Hypothalamus (tissue), 51 donors: ENCODE measurements at regions not wholly inside any gene's neighbourhood (a gene's known extent, or its start where the extent isn't known, plus 50 kb on each side); places are given as distances from the start of the nearest gene placed in this dataset.

Source experiments
- DNase-seq, 51 donors: peaks; one replicate each; lab custom pipeline; 2025; lab: John Stamatoyannopoulos, UW

DNA sequence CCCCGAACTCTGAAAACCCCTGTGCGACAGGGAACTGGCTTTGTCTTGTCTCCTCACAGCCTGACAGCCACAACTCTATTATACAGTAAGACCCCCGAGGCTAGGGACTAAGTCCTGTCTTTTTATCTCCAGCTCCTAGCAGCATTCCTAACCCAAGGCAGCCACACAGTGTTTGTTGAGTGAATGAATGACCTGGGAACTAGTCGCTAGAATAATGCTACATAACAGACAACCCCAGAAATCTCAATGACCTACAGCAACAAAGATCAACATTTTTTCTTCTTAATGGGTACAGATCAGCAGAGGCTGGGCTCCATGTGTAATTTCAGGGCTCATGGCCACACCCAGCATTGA is 71.4 kb upstream of the TNRC6C start:
- DNase-seq, result no peak

DNA sequence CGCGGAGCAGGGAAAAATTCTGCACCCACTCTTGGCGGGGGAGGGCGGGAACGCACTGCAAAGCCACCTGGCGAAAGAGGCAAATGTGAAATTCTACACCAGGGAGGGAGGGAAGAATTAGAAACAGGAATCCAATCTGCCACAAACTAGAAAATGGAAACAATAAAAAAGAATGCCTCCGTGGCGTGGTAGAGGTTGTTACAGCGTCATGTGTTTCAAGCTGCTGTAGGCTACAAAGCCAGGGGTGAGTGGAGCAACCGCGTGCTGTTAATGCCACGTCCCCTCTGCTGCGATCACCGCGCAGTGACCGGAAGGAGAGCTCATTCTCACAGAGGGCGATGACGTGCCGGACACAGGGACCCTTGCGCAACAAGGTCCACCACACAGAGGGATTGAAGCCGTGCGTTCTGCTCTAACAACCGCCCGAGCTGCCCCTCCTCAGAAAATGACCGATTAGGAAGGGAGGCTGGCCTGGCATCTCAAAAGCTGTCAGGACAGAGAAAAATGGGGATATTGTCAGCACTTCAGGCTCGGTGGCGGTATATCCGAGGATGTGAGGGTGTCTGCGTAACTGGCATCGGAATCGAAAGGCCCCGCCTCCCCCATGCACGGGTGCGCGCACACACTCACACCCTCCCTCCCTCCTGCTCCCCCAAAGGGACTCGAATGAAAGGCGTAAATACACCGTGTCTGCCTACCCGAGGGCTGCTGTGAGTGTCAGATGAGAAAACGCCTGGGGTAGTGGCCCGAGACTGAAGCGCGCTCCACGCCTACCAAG is 70.8 kb upstream of the TNRC6C start:
- DNase-seq, result peak in 42 of 51 donors; percentile 20 to 85 (median 59)

DNA sequence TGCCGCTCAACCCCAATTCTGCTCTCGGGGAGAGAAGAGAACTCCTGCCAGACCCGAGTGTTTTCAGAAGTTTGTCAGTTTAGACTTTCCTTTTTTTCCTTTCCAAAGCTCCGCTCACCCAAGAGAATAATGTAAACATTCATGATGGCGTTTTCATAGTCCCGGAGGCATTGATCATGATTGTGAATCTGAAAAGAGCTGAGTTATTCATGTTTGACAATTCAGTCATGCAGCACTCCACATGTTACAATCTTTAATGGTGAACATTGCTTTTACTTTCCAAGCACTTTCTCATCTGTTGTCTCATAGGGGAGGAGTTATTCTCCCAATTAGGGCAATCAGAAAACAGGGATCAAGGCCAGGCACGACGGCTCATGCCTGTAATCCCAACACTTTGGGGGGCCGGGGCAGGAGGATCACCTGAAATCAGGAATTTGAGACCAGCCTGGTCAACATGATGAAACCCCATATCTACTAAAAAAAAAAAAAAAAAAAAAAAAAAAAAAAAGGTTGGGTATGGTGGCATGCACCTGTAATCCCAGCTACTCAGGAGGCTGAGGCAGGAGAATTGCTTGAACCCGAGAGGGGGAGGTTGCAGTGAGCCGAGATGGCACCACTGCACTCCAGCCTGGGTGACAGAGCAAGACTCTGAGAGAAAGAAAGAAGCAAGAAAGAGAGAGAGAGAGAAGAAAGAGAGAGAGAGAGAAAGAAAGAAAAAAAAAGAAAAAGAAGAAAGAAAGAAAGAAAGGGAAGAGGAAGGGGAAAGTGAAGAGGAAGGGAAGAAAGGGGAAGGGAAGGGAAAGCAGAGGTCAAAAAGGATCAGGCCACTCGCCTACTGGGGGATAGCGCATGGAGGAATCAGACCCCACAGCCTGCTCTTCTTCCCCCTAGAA is 70.0 kb upstream of the TNRC6C start:
- DNase-seq, result no peak

DNA sequence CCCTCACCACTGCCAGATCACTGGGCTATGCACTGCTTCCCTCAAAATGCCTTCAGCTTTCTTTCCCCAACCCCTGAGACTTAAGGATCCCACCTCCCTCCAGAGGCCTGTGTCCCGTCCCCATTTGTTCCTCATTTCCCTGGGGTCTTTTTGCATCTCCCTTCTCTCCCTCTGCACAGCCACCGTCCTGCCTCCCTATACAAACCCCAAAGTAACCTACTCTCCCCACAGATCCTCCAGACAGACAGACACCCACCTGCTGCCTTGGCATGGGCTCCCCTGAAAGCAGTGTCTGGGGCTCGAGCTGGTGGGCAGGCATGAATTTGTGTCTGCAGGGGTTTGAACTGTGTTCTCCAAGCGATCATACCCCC is 69.4 kb upstream of the TNRC6C start:
- no peak for DNase-seq

DNA sequence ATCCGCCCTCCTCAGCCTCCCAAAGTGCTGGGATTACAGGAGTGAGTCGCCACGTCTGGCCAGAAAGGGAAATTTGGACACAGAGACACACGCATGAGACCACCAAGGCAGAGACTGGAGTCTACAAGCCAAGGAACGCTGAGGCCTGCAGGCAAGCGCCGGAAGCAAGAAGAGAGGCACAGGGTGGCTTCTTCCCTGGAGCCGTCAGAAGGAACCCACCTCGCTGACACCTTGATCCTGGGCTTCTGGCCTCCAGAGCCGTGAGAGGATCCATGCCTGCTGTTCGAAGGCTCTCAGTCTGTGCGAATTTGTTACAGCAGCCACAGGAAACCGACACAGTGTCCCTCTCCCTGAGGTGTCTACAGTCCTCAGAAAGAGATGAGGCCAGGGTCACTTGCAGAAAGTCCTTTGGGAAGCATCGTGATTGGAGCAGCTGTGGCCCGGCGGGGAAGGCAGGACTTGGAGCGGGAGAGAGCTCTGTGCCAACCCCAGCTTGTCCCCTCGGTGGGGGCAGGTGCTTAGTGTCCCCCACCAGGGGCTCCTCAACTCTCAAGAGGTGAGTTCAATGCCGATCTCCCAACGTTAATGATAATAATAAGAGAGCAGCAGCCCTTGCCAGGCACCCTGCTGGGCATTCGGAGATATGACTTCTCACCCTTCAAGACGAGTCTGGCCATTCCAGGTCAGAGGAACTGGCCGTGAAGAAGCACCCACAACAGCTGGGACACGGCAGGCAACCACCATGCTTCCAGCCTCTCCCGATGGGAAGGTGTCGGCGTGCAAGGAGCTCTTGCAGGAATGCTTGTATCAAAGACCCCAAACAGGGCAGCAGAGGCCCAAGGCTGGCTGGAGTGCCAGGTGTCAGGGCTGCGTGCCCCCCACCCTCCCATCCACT is 68.4 kb upstream of the TNRC6C start:
- no peak for DNase-seq

DNA sequence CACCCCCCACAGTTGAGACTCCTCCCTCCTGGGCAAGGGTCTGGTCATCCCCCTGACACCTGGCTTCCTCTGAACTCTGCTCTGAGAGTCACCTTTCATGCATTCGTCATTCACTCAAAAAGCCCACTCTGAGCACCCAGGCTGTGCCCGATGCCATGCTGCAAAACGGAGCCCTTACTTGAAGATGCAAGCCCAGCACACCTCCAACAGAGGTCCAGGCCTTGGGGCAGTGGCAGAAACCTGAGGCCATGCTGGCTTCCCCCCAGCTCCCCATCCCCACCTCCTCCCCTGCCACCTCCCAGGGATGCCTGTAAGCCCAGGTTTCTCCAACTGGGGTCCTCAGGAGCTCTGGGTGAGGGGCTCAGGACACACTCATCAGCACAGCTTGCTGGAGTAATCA is 67.7 kb upstream of the TNRC6C start:
- no peak for DNase-seq

DNA sequence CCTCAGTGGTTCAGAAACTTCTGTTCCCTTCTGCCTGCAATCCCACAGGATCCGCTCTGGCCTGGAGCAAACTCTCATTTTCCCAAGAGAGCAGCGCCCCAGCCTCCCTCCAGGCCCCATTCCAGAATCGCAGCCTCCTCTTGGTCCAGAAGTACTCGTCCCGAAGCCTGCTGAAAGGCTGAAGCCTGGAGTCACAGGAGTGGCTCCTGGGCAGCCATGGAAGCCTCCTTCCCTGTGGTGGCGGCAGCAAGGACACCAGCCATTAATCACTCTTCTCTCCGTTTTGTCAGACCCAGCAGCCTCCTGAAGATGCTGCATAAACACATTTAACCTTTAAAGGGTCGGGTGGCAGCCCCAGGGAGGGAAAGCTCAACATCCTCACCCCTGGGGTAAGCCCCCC is 66.9 kb upstream of the TNRC6C start:
- no peak for DNase-seq

DNA sequence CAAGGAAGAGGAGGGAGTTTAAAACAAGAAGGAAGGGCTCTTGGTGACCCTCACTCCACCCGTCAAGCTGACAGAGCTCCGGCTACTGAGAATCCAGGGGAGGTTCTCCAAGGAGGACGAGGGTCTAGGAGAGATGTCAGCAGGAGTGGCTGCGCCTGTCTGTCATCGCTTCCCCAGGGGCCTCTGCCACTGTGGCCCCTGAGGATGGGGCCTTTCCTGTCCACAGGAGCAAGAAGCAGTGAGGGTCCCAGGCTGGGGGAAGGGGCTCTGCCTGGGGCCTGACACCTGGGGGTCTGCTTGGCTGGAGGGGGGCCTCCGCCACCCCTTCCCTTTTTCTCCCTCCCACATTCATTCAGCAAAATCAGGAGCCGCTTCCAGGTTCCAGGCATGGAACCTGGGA is 66.5 kb upstream of the TNRC6C start:
- DNase-seq, result no peak

DNA sequence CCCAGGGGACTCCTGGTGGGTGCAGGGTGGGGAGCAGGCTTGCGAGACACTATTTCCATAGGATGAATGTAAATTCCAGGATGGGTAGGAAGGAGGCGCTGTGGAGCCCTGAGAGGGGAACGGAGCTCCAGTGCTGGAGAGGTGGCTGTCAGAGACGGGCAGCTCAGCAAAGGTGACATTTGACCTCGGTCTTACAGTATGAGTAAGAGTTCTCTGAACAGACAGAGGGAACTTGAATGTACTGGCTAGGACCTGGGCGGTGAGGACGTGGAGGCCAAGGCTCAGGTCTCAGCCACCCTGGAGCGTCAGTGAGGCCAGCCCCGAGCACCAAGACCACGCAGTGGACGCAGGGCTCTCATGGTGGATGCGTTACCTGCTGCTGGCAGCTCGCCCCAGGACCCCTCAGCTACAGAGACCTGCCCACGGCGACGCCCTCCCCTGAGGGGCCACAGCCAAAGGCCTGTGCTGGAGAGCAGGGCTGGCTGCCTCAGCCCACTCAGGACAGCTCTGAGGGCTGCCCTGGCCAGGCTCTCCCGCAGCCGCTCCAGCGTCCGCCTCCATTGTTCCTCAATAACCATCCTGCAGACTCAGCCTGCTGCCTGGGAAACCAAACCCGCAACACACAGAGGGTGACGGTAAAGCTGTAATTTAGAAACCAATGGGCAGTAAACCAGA is 65.9 kb upstream of the TNRC6C start:
- DNase-seq, result peak in 1 of 51 donors; percentile 23

DNA sequence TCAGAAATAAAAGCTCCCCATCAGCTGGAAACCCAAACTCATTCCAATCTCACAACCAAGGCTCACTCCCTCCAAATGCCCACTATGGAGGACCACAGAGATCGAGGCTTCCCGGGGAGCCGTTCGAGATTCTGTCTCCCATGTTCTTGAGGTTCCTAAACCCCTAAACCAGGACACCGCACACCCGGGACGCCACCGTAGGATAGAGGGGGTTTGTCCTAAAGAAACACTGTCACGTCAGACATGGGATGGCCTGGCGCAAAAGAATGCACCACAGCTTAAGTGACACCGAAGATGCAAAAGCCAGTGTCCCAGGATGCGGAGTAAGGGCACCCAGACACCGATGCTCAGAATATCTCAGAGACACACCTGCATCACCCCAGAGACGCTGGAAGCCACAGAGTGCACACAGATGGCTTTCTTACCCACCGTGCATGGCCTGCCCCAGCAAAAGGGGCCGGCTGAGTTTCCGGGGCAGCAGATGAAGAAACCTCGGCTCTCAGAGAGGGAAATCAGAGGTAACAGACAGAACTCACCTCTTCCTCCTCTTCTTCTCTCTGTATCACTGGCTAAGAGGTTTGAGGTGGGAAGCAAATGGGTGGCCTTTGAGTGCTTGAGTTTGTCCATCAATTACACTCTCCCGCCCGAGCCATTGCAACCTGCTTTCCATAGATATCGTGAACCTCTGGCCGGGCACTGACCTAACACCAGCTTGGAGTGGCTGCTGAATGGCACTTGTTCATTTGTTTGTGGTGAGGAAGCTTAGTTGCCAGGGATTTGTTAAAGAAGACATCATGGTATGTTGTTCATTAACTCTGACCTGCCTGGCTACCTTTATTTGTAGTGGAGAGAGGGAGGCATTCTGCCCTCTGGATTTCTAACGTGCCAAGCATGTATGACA is 65.1 kb upstream of the TNRC6C start:
- DNase-seq, result no peak

DNA sequence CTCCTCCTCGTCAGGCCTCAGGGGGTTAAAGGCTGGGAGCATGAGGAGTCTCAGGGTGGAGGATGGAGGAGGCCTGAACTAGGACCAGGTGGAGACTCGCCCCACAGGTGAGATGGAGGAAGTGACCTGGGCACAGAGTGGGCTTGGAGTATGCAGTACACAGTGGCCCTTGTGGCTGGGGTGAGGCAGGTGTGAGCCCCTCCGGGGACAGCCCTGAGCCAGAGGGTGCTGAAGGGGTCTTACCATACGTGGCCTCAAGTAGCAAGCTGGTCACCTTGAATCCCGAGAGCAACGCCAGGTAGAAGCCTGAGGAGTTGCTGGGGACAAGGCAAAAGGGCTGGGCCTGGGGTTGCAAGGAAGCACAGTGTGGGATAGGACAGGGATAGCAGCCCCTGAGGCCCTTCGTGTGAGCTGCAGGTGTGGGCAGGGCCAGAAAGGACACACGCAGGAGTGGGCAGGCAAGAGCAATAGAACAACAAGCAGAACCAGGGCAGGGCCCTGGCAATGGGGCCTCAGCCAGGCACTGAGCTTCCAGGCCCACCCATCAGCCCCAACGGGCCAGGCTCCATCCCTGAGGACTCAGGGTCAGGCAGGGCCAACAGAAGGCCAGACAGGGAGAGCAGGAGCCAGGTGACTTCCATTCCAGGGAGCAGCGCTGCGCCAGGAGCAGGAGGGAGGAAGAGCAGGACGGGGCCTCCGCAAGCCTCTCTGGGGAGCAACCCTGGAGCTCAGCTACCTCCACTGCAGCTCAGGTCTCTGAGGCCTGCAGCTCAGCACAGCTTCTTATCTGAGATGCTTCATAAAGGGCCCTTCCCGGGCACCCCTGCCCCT is 64.2 kb upstream of the TNRC6C start:
- no peak for DNase-seq

DNA sequence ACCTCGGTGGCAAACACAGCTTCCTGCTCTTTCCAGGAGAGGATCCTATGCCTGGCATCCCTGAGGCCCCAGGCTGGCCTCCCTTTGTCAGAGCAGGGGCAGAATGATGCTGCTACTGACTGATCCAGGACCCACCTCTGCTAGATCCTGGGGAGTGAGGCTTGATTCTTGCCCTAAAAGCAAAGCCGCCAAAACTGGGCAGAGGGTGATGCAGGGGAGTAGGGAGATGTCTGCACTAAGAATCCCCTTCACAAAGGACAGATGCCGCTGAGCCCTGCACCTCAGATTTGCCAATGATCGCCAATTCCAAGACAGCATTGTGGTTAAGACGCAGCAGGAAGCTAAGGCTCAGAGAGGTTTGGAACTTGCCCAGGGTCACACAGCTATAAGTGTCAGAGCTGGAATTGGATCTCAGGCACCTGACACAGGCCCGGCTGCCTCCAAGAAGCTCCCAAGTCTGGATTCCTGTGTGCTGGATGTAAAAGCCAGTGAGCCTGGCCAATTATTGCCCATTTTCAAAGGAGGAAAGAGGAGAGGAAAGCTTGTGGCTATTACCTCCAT is 60.7 kb upstream of the TNRC6C start:
- DNase-seq, result no peak

DNA sequence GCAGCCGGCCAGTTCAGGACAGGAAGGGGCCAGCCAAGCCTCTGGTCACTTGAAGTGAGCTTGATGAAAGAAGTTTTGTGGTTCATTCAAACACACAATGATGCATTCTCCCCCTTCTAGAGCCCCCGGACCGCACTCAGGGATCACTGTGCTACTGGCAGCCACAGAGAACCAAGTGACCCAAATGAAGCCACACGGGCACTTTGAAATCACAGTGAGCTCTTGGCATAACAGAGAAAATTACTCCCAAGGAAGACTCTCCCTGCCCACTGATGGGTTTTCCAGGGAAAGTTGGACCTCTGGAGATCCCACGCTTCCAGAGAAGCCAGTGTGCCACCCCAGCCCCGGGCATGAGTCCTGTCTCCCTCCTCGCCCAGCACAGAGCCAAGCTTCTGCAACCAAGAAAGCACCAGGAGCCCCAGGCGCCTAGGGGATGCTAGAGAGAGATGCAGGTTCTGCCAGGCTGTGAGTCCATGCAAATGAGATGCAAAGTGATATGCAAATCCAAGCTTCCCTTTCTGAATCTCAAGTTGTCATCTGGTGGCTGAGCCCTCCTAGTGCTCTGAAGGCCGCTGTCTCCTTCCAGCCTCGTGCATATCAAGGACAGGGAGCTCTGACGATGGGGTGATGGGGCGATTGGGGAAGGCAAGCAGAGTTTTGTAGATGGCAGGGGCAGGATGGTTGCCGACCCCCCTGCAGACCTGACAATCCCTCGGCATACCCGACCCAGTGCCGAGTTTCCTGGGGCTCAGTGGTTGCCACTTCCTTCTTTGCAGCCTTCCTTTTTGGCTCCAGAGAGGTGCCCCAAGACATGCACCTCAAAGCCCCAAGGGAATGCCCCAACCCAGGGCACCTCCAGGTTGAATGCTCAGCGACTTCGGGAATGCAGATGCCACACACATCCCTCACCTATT is 59.7 kb upstream of the TNRC6C start:
- DNase-seq, result peak in 2 of 51 donors; percentile 27 to 45

DNA sequence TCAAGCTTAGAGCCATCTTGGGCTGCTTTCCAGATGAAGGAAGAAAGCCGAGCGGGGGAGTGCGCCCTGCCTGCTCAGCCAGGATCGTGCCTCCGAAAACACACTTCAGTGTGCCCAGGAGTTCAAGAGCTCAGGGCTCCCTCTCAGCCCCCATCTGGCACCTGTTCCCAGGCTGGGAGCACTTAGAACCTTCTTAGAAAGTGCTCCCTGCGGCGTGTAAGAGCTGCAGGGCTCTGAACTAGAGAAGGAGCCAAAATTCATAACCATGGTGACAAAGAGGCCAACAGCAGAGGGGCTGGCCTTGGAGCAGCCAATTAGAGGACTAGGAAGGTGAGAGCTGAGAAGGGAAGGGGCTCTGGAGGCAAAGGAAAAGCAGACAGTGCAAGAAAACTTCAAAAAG is 59.0 kb upstream of the TNRC6C start:
- DNase-seq, result peak in 5 of 51 donors; percentile 20 to 39 (median 25)

DNA sequence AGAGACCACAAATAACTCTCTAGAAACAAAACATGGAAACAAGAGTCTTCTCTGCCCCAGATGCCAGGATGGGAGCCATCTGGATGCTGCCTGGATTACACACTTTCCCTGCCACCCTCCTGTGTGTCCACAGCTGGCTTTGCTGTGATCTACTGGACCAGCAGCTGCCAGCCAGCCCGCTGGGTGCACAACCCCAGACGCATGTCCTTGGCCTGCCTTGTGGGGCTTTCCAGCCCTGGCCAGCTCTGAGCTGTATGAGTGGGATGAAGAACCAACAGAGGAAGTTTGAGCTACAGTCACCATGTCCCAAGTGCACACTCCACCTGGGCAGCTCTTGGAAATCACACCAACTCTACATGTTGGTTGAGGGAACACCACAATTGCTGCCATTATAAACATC is 57.0 kb upstream of the TNRC6C start:
- no peak for DNase-seq

DNA sequence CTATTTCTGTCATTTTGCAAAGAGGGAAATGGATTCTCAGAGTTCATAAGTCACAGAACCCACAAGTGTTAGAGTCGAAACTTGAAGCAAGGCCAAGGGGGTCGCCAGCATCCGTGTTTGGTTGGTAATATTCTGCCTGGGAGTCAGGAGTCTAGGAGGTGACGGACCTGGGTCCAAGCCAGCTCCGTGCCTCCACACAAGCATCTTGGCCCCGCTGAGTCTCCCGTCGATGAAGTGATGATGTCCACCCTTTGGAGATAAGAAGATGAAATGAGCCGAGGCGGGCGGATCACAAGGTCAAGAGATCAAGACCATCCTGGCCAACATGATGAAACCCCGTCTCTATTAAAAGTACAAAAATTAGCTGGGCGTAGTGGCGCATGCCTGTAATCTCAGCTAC is 53.2 kb upstream of the TNRC6C start:
- no peak for DNase-seq

DNA sequence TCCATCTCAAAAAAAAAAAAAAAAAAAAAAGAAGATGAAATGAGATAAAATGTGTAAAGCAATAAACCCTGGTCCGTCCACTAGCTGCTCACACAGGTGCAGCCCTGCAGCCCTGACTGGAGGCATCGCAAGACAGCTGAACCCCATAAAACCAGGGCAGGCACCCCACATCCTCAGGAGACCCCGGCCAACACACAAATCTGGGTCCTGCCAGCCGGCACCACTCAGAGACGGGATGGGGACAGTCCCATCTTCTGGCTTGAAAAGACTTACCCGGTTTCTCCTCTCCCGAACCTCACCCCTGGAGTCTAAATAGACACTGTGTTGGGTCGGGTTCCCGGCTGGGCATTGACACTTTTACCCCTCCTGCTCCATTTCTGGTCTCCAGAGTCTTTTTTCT is 52.7 kb upstream of the TNRC6C start:
- no peak for DNase-seq
